Epithelial cell of esophagus (primary cell): ENCODE measurements at regions not wholly inside any gene's neighbourhood (a gene's known extent, or its start where the extent isn't known, plus 50 kb on each side); places are given as distances from the start of the nearest gene placed in this dataset.
"Not testable (repeated sequence)": the region's sequence is repeated elsewhere in the genome, so short reads cannot be mapped to it uniquely, and the experiment has no call there.

Source experiments
- DNase-seq: peaks from one replicate; pipeline ENCODE4 v3.0.0; 2010; ENCODE audit warnings: low read depth
- H3K4me3 ChIP-seq: 2 replicates; pipeline ENCODE4 v1.5.1; 2011; ENCODE audit warnings: mild to moderate bottlenecking, low read length, control low read depth
- CTCF ChIP-seq: IDR thresholded peaks from 2 replicates; pipeline ENCODE4 v1.5.1; 2011; ENCODE audit warnings: low read depth, mild to moderate bottlenecking, low read length, control low read depth, inconsistent platforms; ENCODE audit not compliant: insufficient read depth; ENCODE audit errors: missing control alignments

GRCh38 chr13:50422181-50423148 is 407.2 kb downstream of the KCNRG start:
- no peak for TF ChIP-seq CTCF
- H3K4me3 ChIP-seq = no peak overlapping the region
- DNase-seq = no peak

- DNase-seq = no peak
- TF ChIP-seq CTCF = no peak
- H3K4me3 ChIP-seq = no peak overlapping the region
Observed at GRCh38 chr13:50424993-50425392, 409.7 kb downstream of the KCNRG start.

GRCh38 chr13:50425772-50426171 is 410.5 kb downstream of the KCNRG start:
- DNase-seq = no peak
- H3K4me3 ChIP-seq = no peak overlapping the region
- no peak for TF ChIP-seq CTCF

- TF ChIP-seq CTCF = no peak
- DNase-seq = no peak
- no peak overlapping the region for H3K4me3 ChIP-seq
Observed at GRCh38 chr13:50426927-50427326, 411.7 kb downstream of the KCNRG start.

GRCh38 chr13:50427511-50427910 is 412.3 kb downstream of the KCNRG start:
- not testable (repeated sequence) for DNase-seq, H3K4me3 ChIP-seq

- TF ChIP-seq CTCF = no peak
- no peak for DNase-seq
- H3K4me3 ChIP-seq = no peak overlapping the region
Observed at GRCh38 chr13:50428183-50428877, 413.1 kb downstream of the KCNRG start.

GRCh38 chr13:50435011-50435410 is 408.5 kb downstream of the DLEU7 start:
- no peak overlapping the region for H3K4me3 ChIP-seq
- no peak for DNase-seq
- no peak for TF ChIP-seq CTCF
